CD4-positive, alpha-beta T cell treated with Interleukin-2 at 100 ng/mL for 4 hours (primary cell): ENCODE measurements at regions not wholly inside any gene's neighbourhood (a gene's known extent, or its start where the extent isn't known, plus 50 kb on each side); places are given as distances from the start of the nearest gene placed in this dataset.

Source experiments
- DNase-seq: peaks from one replicate; pipeline ENCODE4 v3.0.0-alpha.2; 2020; ENCODE audit warnings: low spot score

GRCh38 chr10:8986975-8987374 lies 932.5 kb downstream of the GATA3 start:
- DNase-seq, result no peak

DNA sequence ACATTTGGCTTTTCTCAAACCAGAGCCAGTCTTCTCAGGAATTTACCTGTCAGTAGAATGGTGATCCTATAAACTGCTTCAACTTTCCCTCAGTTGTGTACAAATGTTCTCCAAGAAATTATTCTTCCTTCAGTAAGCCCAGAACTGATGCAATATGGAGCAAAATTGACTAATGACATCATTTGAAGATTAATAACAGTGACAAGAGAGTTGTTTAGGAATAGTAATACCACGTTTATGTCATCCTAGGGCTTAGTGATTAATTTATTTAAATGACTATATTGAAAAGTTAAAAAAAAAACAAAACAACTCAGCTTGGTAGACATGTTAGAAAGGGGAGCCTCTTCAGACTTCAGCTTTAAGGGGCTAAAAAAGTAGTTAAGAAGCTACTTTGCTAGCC lies 933.2 kb downstream of the GATA3 start:
- no peak for DNase-seq

- no peak for DNase-seq
Observed at GRCh38 chr10:8990280-8990987, 935.9 kb downstream of the GATA3 start.

DNA sequence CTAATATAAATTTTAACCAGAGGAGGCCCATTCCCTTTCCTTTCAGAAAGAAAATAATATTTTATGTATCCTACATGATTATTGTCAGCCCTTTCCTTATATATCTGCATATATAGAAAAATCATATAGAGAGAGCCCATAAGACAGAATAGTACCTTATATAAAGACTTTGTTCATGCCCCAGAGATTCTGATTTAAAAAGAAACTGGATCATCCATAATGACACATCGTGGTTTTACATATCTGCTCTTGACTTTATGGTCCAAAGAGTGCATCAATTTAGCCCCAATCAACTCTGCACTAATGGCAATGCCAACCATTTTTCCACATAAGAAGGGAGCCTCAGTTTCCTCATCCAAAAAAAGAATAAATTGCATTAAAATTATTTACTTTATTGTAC lies 937.5 kb downstream of the GATA3 start:
- DNase-seq, result no peak

DNA sequence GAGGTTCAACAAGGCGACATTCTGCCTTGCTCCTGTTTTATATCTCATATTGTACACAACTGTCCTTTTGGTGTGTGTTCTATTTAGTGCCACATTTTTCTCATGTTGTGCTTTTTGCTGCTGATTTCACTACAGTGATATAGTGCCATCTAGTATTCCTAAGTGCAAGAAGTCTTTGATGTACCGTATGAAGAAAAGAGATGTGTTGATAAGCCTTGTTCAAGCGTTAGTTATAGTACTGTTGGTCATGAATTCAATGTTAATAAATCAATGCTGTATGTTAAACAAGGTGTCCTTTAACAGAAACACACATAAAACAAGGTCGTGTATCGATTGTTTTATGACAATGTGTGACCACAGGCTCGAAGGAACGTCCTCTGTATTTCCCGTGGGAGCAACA lies 939.4 kb downstream of the GATA3 start:
- no peak for DNase-seq

DNA sequence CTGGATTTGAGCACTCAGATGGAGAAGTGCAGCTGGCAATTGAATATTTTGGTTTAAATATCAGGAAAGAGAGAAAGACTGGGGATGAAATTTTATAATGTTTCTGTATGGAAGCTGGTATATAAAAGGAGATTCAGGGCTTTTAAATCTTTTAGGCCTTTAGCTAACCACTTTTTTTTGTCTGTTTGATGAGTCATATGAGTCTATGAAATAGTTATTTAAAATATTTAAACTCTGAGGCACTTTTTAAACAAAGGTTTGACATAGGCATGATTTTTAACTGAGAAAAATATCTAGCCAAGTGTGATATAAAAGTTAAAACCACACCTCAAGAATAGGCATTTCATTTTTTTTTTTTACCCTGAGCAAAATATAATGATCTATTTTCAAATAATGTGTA lies 944.3 kb downstream of the GATA3 start:
- DNase-seq, result no peak

- DNase-seq, result no peak
Observed at GRCh38 chr10:9003122-9003521, 948.6 kb downstream of the GATA3 start.

GRCh38 chr10:9004736-9005135 lies 950.2 kb downstream of the GATA3 start:
- no peak for DNase-seq

DNA sequence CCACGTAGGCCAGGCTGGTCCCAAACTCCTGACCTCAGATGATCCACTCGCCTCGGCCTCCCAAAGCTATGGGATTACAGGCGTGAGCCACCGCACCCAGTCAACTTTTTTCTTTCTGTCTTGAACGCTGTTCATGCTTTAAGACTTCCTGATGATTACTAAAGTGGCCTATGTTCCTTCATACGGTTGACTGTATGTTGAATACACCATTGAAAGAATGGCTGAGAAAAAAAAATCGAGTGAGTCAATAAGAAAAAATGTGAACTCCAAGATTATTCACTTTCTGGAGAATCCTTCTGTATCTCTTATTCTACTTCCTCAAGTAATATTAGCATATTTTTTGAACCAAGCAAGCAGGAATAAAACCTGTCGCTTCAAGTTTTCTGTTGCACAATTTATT lies 955.0 kb downstream of the GATA3 start:
- no peak for DNase-seq

GRCh38 chr10:9010093-9010492 lies 955.6 kb downstream of the GATA3 start:
- DNase-seq, result peak; percentile 65

GRCh38 chr10:9010931-9011670 lies 956.6 kb downstream of the GATA3 start:
- no peak for DNase-seq

- DNase-seq, result no peak
Observed at GRCh38 chr10:9012312-9012711, 957.8 kb downstream of the GATA3 start.

DNA sequence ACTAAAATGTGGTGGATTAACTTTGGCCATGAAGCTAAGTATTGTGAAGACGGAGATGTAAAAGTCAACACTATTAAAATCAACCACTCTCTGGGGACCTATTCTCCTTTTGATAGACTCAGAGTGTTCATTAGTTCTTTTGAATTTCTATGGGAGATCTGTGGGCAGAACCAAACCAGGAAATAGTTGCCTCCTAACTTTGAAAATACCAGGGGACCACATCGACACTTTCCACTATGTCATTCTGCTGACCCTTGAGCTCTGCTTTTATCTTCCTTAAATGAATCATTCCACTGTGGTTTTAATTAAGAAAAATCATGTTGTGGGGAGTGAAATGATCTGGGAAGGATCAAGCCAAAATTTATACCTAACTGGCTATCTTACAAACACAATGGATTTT lies 960.5 kb downstream of the GATA3 start:
- no peak for DNase-seq

DNA sequence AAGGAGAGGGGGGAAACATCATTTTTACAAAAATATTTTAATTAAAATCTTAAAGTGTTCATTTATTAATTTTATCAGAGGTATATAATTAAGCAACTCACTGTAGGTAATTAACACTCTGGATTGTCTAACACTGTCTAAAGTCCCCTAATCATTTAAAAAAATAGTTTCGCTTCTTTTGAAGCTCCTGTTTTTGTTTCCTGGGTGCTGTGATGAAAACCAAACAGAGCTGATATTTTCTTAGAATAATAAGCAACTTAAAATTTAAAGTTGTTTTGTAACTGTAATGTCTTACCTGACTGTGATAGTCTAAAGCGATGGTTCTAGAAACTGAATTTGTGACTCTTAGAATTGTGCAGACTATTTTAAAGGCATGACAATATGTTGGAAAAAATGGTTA lies 961.0 kb downstream of the GATA3 start:
- DNase-seq, result peak; percentile 38

GRCh38 chr10:9016930-9017329 lies 962.4 kb downstream of the GATA3 start:
- no peak for DNase-seq

DNA sequence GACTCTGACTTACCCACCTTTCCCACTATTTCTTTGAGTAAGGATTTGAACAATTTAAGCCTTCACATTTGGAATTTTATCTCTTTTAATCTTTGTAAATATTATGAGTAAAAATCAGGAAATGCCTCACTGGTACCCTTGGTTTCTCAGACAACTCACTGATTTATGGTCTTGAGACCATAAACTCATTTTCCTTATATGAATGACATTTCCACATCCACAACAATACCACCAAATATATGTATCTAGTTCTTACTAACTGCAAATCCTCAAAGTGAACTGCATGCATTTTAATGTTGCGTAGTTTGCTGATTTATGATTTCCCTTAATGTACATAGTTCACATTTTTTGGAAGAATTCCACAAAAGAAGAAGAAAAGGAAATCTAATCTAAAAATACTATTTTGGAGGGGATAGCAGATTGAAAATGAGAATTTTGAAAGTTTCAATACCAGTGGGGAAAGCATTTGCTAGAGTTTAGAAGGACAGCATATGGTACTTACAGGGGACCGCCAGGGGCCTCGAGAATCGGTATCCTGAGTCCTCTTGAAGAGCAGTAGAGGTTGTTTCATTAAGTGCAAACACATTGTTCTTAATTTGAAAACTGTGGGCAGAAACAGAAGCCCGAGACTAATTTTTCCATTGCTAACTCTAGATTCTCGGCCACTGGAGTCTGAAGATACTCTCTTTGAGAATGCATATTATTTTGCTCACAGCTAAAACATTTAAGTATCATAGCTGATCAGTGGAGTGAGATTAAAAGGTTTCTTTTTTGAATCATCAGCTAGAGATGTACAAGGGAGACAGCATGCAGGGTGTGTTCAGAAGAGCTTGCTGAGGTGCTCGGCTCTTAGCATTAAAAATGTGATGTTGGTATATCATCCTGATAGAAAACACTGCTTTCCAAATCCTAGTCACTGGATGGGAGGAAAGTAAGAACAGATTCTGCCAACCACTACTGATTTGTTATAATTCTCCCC lies 964.0 kb downstream of the GATA3 start:
- no peak for DNase-seq

DNA sequence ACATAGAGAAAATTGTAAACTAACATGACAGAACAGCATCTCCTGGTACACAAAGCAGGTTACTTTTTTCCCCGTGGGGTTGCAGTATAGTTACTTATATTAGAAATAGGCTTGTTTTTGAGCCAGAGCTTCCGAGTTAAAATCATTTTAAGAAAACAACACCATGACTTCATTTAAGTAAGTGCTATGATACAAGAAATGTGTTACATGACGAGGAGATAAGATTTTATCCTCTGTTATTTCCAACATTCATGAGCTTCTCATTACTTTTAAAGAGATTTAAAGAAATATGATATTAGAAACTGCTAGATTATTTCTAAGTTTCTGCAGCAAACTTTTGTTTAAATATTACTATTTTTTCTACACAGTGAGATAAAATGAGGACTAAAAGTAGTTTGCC lies 968.7 kb downstream of the GATA3 start:
- DNase-seq, result no peak

- DNase-seq, result no peak
Observed at GRCh38 chr10:9024210-9024609, 969.7 kb downstream of the GATA3 start.

GRCh38 chr10:9028231-9028630 lies 973.7 kb downstream of the GATA3 start:
- DNase-seq, result no peak

DNA sequence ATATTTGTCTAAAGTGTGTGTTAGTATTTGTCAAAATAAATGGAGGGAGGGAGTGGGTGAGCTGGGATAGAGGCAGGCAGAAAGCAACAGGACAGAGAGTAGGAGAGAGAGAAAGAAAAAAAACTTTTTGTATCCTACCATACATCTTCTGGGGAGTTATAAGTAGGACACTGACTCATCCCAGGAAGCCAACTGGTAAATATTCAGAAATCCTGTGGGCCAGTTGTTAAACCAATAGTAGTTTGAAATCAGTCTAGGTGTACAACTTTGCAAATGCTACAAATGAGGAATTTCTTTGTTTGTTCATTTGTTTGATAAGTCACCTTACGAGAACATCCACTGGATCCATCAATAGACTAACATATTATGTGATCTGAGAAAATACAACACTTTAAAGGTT lies 980.9 kb downstream of the GATA3 start:
- DNase-seq, result no peak

DNA sequence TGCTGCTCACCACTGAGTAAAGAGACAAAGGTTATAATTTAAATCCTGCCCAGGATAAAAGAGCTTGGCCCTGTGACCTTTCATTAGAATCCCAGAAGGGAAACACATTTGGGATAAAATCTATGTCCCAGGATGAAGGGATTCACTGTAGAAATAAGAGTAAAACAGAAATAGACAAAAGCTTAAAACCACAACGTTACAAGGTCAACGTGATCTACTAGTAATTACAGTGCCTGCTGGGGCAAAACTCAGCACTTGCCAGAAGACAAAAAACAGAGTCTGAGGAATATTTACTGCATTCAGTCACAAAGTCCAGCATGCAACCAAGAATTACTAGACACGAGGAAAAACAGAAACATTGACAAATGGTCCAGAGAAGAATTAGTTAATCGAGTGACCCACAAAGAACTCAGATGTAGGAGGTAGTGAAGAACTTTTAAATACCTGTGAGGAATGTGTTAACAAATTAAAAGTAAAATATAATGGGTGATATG lies 982.3 kb downstream of the GATA3 start:
- DNase-seq, result no peak

DNA sequence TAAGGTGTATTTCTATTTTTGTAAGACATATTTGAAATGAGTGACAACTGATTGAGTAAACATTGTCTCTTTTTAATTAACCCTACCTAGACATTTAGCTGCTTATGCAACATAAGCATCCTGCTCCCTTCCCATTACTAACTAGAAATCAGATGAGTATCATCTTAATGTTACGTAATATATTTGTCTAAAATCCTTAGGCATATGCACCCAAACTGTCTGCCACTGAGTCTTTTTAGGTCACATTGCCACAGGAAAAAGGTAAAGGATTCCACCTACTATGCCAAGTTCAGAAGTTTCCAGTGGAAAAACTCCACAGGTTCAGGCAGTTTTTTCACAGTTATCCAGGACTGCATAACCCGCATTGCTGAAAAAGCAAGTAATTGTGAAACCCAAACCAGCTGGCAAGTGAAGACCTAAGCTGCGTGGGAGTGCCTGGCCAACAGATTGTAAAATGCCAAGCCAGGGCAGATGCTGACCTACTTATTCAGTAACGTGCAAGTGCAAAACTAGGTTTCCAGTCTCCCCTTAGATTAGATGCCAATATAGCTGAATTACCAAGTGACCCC lies 983.7 kb downstream of the GATA3 start:
- DNase-seq, result no peak
